NCI-H1092 treated with DMSO at 0.1 percent for 48 hours (cell line): ENCODE measurements at regions not wholly inside any gene's neighbourhood (a gene's known extent, or its start where the extent isn't known, plus 50 kb on each side); places are given as distances from the start of the nearest gene placed in this dataset.

Experiments used
- DNase-seq: peaks from one replicate; lab custom pipeline; 2025; lab: John Stamatoyannopoulos, UW

- DNase-seq = no peak
These were observed 137.9 kb downstream of the PJA1 start for GRCh38 chrX:69027181-69028005.

- no peak for DNase-seq
These were observed 139.4 kb downstream of the PJA1 start for GRCh38 chrX:69025802-69026301.

GRCh38 chrX:69024931-69025330 is 140.3 kb downstream of the PJA1 start:
- no peak for DNase-seq

- DNase-seq = no peak
These were observed 141.0 kb downstream of the PJA1 start for GRCh38 chrX:69024161-69024736.

GRCh38 chrX:69022430-69022829 is 142.8 kb downstream of the PJA1 start:
- DNase-seq = no peak

- no peak for DNase-seq
These were observed 143.9 kb downstream of the PJA1 start for GRCh38 chrX:69021141-69021960.

GRCh38 chrX:69020316-69020715 is 144.9 kb downstream of the PJA1 start:
- DNase-seq = no peak

- no peak for DNase-seq
These were observed 146.0 kb downstream of the PJA1 start for GRCh38 chrX:69019073-69019890.

GRCh38 chrX:69018416-69019072 is 146.7 kb downstream of the PJA1 start:
- no peak for DNase-seq

GRCh38 chrX:69016293-69016941 is 148.8 kb downstream of the PJA1 start:
- DNase-seq = no peak

- no peak for DNase-seq
These were observed 149.5 kb downstream of the PJA1 start for GRCh38 chrX:69015564-69016292.

- no peak for DNase-seq
These were observed 150.1 kb downstream of the PJA1 start for GRCh38 chrX:69015156-69015555.

GRCh38 chrX:69014200-69014599 is 151.1 kb downstream of the PJA1 start:
- no peak for DNase-seq

GRCh38 chrX:69010339-69010738 is 154.9 kb downstream of the PJA1 start:
- DNase-seq = no peak

- no peak for DNase-seq
These were observed 164.4 kb downstream of the PJA1 start for GRCh38 chrX:69000877-69001276.

GRCh38 chrX:68999931-69000330 is 165.3 kb downstream of the PJA1 start:
- no peak for DNase-seq

GRCh38 chrX:68999356-68999755 is 165.9 kb downstream of the PJA1 start:
- DNase-seq = no peak

- DNase-seq = no peak
These were observed 166.5 kb downstream of the PJA1 start for GRCh38 chrX:68998716-68999115.

GRCh38 chrX:68997911-68998310 is 167.3 kb downstream of the PJA1 start:
- no peak for DNase-seq

- no peak for DNase-seq
These were observed 167.7 kb downstream of the PJA1 start for GRCh38 chrX:68997511-68997910.
